HG02973 (cell line): ENCODE measurements at regions not wholly inside any gene's neighbourhood (a gene's known extent, or its start where the extent isn't known, plus 50 kb on each side); places are given as distances from the start of the nearest gene placed in this dataset.

Source experiments
- ATAC-seq: cut with Tn5 transposase; IDR thresholded peaks from one replicate; pipeline ENCODE4 v1.9.1; 2021; ENCODE audit warnings: moderate library complexity; ENCODE audit not compliant: unreplicated experiment

GRCh38 chr14:81668626-81669274 is 135.1 kb upstream of the SEL1L start:
- ATAC-seq = no peak

DNA sequence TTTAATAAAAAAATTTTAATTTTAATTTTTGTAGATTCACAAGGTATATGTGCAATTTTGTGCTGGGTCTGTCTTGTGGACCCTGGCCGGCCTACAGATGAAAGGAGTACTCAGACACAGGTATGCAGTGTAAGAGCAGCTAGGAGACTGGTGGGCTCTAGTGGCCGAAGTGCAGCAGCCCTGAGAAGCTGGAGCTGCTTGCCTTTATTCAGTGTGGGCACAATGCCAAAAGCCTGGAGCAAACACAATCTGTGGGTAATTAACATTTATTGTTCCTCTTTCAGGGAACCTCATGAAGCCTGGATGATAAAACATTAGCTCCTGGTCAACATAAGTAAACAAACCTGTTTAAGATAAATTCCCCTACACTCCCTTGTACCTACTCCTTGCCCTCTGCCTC is 135.7 kb upstream of the SEL1L start:
- ATAC-seq = no peak

DNA sequence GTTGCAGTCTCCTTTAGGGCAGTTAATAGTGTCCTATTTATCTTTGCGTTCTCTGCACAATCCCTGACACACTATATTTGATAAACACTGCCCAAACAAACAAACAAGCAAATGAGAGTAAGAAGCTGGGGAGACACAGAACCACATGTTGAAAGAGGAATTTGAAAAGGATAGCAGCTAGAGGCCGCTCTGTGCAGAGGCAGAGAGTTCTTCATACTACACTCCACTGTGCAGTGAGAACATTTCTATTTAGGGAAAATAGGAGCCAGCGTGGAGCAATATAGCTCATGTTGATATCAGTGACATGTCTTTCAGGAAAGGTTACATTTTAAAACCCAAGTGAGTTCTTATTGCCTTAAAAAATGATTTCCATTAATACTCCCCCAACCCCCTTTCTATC is 140.3 kb upstream of the SEL1L start:
- no peak for ATAC-seq

DNA sequence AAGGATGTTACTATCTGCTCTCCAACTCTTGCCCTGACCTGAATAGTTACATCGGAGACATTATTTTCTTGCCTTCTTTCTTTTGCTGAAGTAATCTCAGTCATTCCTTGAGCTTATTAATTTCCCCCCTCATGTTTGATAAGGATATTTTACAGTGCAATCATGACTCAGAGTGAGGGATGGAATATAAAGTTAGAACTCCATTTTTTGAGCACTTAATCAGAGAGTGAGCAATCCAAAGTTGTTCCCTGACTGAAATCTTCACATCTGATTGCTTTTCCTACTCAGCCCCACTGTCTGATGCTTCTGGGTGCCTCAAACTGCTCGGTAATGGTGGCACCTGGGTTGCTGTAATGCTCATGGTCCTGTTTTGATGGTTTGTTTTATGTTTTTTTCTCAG is 142.7 kb upstream of the SEL1L start:
- ATAC-seq = no peak

DNA sequence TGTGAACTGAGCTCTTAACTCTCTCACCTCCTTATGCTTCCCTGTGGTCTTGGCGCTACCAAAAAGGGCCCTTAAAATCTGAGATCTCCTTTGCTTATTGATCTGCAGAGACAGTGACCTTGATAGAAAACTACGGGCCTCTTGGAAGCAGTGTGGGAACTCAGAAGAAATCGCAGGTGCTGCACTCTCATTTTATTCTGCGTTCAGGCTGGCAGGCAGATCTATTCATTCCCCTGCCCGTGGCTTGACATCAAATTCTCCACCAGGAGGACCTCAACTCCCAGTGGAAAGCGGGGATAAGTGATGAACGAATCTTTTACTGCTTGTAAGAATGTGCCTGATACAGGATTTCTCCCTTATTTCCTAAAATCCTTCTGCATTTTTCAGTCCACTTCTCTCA is 143.2 kb upstream of the SEL1L start:
- no peak for ATAC-seq

- no peak for ATAC-seq
Measured at GRCh38 chr14:81677736-81678135, 144.1 kb upstream of the SEL1L start.

- ATAC-seq = no peak
Measured at GRCh38 chr14:81679226-81679625, 145.6 kb upstream of the SEL1L start.

DNA sequence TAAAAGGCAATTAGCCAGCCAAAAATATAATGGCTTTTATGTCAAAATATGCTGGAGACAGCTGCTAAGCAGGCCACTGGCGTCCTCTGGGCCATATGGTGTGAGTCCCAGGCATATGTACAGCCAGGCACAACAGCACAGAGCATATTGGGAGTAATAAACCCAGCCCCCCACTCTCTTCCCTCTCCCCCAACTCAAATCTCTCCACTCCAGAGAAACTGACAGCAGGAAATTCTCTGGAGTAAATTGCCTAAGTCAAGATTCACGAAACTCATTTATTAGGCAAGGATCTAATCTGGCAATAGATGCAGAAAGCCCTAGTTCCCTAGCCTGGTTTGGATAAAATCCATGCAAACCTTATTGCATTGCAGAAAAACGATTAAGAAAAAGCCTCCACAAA is 147.9 kb upstream of the SEL1L start:
- ATAC-seq = no peak

DNA sequence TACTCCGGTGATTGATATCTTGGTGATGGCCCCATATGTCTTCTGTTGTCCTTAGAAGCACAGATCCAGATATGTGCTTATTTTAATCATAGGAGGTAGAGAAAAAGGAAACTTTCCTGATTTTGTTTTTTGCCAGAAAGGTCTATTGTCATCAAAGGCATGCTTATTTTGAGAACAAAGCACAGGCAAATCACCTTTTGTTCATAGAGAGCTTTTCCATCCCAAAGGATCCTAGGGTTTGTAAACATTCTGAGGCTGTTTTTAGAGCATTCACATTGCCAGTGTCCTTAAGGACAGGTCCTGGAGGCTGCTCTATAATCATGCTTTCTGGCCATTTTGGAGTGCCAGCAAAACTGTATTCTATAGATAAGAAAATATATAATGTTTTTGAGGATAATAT is 148.5 kb upstream of the SEL1L start:
- no peak for ATAC-seq

DNA sequence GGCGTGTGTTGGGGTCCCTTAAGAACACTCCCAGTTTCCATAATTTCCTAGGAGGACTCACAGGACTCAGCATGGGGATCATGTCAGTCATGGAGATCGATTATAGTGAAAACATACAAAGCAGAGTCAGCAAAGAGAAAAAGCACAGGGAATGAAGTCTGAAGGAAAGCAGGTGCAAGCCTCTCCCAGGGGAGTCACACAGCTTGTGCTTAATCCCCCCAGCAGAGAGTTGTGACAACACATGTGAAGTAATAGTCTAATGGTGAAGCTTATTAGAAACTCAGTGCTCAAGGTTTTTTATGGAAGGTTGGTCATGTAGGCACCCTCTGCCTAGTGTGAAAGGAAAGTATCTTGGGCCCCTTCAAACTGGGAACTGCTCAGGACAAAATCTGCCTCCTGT is 149.0 kb upstream of the SEL1L start:
- ATAC-seq = no peak

- ATAC-seq = no peak
Measured at GRCh38 chr14:81684696-81685095, 151.0 kb upstream of the SEL1L start.

- ATAC-seq = no peak
Measured at GRCh38 chr14:81686512-81686911, 152.9 kb upstream of the SEL1L start.

DNA sequence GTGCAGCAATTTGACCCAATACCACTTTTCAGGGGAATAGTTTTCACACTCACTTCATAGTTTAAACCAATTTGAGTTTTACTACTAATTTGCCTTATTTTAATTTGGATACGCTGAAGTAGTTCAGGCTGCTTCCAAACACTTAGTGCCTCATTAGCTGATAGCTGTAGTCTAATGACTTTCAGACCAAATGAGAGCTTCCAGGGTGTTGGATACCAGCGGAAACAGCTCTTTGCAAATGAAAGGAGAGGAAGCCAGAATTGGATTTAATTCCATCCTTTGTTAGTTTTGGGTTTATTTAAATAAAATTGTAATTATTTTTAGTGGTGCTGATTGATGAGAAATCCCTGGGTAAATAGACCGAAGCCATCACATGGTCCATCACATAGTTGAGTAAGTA is 158.3 kb upstream of the SEL1L start:
- no peak for ATAC-seq

GRCh38 chr14:81694419-81694818 is 160.8 kb upstream of the SEL1L start:
- ATAC-seq = no peak

DNA sequence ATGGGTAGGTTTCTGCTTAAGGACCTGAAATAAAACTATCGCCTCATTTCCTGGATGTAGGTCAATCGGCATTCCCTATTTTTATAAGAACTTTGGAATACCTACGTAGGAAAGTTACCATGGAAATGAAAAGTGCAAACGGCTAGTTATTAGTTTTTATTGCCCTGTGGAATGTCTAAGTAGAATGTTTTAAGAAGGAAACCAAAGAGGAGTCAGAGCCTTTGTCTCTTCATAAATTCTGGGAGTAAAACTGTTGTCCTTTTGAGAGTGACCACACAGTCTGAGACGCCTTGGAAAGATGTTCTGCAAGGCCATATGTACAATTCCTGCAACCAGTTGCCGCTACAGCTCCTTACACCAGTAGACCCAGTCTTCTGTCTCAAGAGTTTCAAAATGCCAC is 176.0 kb upstream of the SEL1L start:
- no peak for ATAC-seq

DNA sequence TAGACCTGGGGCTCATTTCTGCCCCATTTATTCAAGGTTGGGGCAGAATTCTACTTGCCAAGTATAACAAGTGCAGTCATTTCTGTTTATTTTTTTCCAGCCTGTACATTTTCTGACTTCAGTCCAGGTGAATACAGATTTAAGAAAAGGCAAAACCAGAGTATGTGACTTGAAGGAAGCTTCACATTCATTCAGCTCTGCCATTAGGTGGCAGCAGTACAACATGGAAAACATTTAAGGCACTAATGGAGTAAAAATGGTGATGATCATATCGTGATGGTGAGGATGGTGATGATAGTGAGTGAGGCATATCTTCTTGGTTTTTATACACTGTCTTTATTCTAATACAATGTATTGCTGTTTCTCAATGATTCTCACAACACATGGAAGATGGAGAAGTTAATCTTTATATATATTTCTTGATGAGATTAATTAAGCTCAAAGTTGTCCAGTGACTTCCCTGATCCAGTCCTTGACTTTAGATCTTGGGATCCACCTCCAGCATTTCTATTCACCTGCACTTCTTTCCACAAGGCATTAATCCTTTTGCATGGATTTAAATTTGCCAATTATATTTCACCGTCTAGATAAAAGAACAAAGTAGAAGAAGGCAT is 176.7 kb upstream of the SEL1L start:
- ATAC-seq = peak; percentile 78

DNA sequence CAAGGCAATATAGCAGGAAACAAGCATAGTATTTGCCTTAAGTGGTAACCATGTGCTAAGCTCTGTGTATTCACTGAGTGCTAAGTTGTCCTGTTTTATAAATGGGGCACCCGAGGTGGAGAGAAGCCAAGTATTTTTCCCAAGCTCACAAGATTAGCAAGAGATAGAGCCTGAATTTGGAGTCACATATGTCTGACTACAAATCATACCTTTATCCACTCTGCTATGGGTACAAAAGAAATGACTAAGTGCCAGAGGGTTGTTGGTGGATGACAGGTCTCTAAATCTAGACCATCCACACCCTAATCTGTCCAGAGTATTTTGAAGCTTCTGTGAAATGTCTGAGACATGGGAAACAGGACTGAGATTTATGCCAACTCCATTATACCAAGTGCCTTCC is 182.1 kb upstream of the SEL1L start:
- no peak for ATAC-seq

DNA sequence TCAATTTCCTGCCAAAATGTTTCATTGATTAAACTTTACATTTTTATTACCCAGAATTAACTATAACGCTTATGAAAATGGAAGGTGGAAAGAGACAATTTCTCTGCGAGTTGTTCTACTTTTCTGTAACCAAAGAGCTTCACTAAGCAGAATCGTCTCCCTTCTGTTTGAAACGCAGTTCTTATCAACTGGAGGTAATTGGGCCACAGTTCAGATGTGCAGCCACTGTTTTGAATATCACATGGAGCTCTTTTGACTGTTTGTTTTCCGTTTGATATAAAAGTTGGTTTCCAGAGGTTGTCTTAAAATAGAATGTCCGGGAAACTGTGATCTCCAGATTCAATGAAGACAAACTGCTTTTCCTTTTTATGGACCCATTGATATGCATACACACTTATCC is 183.3 kb upstream of the SEL1L start:
- no peak for ATAC-seq

DNA sequence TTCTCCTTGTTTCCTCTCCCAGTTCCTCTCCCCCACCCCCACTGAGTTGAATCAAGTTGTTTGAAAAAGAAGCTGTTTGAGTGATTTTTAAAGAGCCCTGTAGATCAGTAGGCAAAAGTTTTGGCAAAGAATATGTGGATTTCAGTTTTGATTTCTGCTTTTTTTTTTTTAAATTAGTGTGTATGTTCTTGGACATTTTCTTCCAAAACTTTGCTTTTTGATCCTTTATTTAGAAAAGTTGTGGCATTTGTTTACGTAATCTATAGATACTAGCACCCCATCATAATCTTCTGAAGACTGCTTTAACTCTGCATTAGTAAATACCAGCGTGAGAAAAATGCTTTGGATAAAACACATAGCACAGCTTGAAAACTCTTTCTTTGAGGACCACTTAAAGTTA is 190.3 kb upstream of the SEL1L start:
- no peak for ATAC-seq

GRCh38 chr14:81727218-81727617 is 193.6 kb upstream of the SEL1L start:
- no peak for ATAC-seq

- ATAC-seq = no peak
Measured at GRCh38 chr14:81728447-81728846, 194.8 kb upstream of the SEL1L start.

- no peak for ATAC-seq
Measured at GRCh38 chr14:81729622-81730021, 196.0 kb upstream of the SEL1L start.

DNA sequence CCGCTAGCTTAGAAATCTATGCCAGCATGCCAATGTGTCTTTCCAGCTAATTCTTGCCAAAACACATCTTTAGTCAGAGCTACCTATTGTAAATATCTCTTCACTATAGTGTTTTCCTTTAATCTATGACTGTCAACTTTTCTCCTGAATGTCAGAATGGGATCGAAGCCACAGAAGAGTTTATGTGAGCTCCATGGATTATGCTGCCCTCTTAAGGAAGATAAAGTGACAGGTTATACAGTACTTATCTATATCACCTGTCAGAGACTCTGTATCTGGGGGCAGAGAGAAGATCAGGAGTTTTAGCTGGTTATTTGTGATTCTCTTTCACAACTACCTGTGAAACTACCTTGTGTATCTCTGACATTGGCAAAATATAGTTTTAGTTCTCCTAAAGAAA is 204.3 kb upstream of the SEL1L start:
- no peak for ATAC-seq
